ENCODE measurements at regions not wholly inside any gene's neighbourhood (a gene's known extent, or its start where the extent isn't known, plus 50 kb on each side); places are given as distances from the start of the nearest gene placed in this dataset.

GRCh38 chr1:242728696-242729095, 204.2 kb upstream of the PLD5 start (continued):
- TF ChIP-seq REST (IDR thresholded peaks at IDR 0.05; ENCODE audit: unreplicated experiment) (no peak), POLR2AphosphoS5 (IDR thresholded peaks at IDR 0.05; ENCODE audit: low read depth) (no peak), CREB1 (CRISPR knock-in tag; IDR thresholded peaks at IDR 0.05; ENCODE audit: low read depth) (no peak), ZNF462 (CRISPR knock-in tag; IDR thresholded peaks at IDR 0.05) (no peak)

- H3F3A ChIP-seq (replicated peaks; ENCODE audit: low read depth), result no peaks in the 10 kb centered on the region
- 0 out of 2 replicates have a peak overlapping the region, but pooled peaks have one; percentile 16 for H2AFZ ChIP-seq
- Mint-ChIP-seq H3K27ac (no peak overlapping the region), H3K27me3 (ENCODE audit: insufficient read depth, low read depth, poor library complexity) (no peaks in the 10 kb centered on the region), H3K4me3 (no peak overlapping the region), H3K9me3 (no peaks in the 10 kb centered on the region; the same call in 2 of the 3 replicates), H3K36me3 (ENCODE audit: low read depth) (no peaks in the 10 kb centered on the region), H3K4me1 (peaks cover 5% of the 10 kb centered on the region; the same call in 1 of the 3 replicates)
- DNase-seq (ENCODE audit: low spot score), result no peak
- H3K4me1 ChIP-seq (ENCODE audit: insufficient read depth), result no peaks in the 10 kb centered on the region
- H3K27me3 ChIP-seq (ENCODE audit: insufficient read depth), result no peaks in the 10 kb centered on the region
- H4K20me1 ChIP-seq (replicated peaks; ENCODE audit: insufficient read depth), result no peaks in the 10 kb centered on the region
- 0 out of 2 replicates have a peak, but pooled peaks cover 4% of the 10 kb centered on the region for H3K9me2 ChIP-seq (ENCODE audit: insufficient read depth)
- H3K36me3 ChIP-seq (ENCODE audit: insufficient read depth), result no peaks in the 10 kb centered on the region
- H3K4me2 ChIP-seq, result no peak overlapping the region
- H3K27ac ChIP-seq (ENCODE audit: low read depth), result no peak overlapping the region
- no peak overlapping the region for H3K4me3 ChIP-seq
- ATAC-seq, result no peak
- H3K79me2 ChIP-seq (replicated peaks; ENCODE audit: insufficient read depth), result no peaks in the 10 kb centered on the region
- TF ChIP-seq STAT1 (IDR thresholded peaks at IDR 0.05; ENCODE audit: unreplicated experiment), result no peak
- no peak for TF ChIP-seq ZNF462 (CRISPR knock-in tag; IDR thresholded peaks at IDR 0.05)
These were observed 198.7 kb upstream of the PLD5 start for GRCh38 chr1:242723044-242723716.

Data from GM23338 (cell line).